Sigmoid colon (tissue), 4 donors: ENCODE measurements at regions not wholly inside any gene's neighbourhood (a gene's known extent, or its start where the extent isn't known, plus 50 kb on each side); places are given as distances from the start of the nearest gene placed in this dataset.

Source experiments
- CTCF ChIP-seq, 4 experiments: fragments of 450-650 bp in 3 of 4; fragments of 200-600 bp in 1 of 4; IDR thresholded peaks; one replicate each; pipeline ENCODE4 v1.5.1; 2016 to 2019; ENCODE audit warnings: antibody characterized with exemption in 4 of 4, mild to moderate bottlenecking in 3 of 4, moderate library complexity in 2 of 4
- EP300 ChIP-seq, 4 donors: sonication (generic); formaldehyde crosslinking; IDR thresholded peaks; one replicate each; pipeline ENCODE4 v1.6.1; 2017; ENCODE audit warnings: antibody characterized with exemption in 4 of 4
- POLR2A ChIP-seq, 2 donors: fragments of 450-650 bp; IDR thresholded peaks; one replicate each; pipeline ENCODE4 v1.6.1; 2016; ENCODE audit warnings: antibody characterized with exemption in 2 of 2, mild to moderate bottlenecking in 2 of 2, moderate library complexity in 2 of 2
- POLR2AphosphoS5 ChIP-seq, 4 donors: sonication (generic); formaldehyde crosslinking; IDR thresholded peaks; one replicate each; pipeline ENCODE4 v1.6.1; 2017; ENCODE audit warnings: antibody characterized with exemption in 4 of 4

GRCh38 chr11:71343828-71344400 is 91.5 kb upstream of the SHANK2 start:
- TF ChIP-seq CTCF (IDR thresholded peaks at IDR 0.05), result no peak
- no peak for TF ChIP-seq POLR2AphosphoS5 (IDR thresholded peaks at IDR 0.05)
- no peak for TF ChIP-seq EP300 (IDR thresholded peaks at IDR 0.05)
- no peak for TF ChIP-seq POLR2A (IDR thresholded peaks at IDR 0.05)
